NCI-H187 treated with DMSO at 0.1 percent for 48 hours (cell line): ENCODE measurements at regions not wholly inside any gene's neighbourhood (a gene's known extent, or its start where the extent isn't known, plus 50 kb on each side); places are given as distances from the start of the nearest gene placed in this dataset.

Source experiments
- DNase-seq: peaks from one replicate; lab custom pipeline; 2025; lab: John Stamatoyannopoulos, UW

DNA sequence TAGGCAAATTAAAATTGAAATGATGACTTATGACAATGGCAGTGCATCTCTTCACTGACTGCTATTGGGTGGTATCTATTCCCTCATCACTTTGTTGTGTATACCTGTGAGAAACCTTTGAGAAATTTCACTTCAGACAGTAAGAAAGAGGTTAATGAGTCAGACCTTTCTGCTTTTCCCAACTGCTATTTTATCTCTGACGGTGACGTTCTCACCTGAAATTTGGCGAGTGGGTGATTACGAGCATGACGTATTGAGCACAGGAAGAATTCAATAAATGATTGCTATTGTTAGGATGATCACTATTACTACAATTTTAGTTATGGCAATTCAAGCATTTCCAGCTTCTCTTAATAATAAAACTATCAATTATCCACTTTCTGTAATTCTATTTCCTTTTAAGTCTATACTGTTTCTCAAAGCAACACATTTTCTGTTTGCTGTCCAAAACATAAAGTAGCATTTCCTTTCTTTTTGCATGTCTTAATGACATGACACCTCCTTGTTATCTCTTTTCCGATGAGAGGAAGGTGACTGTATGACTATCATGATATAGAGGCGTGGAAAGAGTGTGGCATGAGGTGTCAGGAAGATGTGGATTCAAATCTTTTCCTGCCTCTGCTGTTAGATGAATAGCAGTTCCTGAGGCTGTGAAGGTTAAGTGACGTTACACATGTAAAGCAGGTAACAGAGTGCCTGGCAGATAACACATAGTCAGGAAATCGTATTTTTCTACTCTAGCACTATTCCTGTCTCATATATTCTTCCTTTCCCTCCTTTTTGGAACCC lies 504.9 kb upstream of the SEMA6D start:
- no peak for DNase-seq

DNA sequence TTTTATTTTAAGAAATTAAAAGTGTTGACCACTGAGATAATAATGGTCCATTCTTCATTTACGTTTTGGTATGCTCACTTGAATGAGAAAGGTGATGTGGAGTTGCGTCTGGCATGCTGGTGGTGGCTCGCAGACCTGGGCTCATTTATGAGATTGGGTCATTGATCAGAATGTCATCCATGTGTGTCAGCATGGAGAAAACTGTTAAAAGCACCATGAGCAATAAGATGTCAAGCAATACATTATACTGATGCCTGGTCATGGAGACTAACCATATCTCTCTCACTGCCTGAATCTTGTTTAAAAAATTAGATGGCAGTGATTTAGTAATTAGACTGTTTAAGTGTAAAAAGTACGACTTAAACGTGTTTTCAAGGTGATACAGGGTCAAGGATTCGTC lies 503.4 kb upstream of the SEMA6D start:
- no peak for DNase-seq

DNA sequence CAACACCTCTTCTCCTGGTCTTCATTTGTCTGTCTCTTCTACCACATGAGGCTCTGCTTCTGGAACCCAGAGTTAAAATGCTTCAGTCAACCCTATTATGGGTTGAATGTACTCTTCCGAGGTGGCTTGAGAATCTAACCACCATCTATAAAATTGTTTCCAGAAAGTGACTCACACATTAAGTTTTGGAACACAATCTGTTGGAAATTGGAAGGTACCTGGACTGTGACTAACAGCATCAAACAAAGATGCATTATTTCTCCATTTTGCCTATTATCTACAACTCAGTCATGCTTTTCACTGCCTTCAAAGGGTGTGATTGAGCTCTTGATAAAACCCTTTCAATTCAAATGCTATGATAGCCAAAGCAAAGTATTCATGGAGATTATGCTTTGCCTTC lies 499.0 kb upstream of the SEMA6D start:
- DNase-seq = no peak

DNA sequence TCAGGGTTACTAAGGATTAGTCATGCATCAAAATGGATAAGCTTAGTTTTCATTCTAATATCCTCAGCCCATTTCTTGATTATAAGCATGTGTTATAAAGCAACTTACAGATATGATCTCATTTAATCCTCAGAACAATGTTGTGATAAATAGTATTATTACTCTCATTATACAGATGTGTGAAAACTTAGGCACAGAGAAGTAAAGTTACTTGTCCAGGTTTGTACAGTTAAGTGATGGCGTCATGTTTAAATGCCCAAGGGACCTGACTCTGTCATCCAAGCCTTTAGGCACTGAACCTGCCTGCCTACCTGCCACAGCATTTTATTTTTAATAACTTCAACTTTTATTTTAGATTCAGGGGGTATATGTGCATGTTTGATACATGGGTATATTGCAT lies 472.9 kb upstream of the SEMA6D start:
- DNase-seq = no peak

DNA sequence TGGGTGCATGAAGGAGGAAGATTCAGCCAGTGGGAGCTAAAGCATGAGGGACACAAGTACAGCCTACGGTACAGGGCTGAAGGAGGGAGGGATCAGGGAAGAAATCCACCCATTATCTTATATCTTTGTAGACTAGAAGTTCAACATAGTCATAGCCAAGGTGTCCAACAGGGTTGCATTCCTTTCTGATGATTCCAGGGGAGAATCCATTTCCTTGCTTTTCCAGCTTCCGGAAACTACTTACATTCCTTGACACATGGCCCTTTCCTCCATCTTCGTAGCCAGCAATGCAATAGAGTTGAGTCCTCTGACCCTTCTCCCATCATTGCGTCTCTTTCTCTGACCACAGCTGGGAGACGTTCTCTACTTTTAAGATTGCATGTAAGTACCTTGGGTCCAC lies 471.0 kb upstream of the SEMA6D start:
- DNase-seq = no peak

GRCh38 chr15:47258521-47258920 lies 458.8 kb upstream of the SEMA6D start:
- no peak for DNase-seq

DNA sequence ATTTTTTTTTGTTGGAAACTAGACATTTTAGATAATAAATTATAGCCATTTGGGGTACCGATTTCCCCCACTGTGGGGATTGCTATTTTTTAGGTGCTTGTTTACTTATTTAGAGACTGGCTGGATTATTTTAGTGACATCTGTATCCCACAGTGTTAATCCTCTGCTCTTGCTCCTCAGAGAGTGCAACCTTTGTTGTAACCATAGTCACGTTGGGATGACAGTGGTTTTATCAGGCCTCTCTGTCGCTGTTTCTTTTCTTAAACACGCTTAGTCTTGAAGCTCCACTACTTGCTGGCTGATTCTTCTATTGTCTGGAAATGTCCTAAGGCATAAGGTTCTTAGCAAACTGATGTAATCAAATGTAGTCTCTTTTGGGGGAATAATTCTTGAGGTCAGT lies 451.6 kb upstream of the SEMA6D start:
- DNase-seq = no peak

DNA sequence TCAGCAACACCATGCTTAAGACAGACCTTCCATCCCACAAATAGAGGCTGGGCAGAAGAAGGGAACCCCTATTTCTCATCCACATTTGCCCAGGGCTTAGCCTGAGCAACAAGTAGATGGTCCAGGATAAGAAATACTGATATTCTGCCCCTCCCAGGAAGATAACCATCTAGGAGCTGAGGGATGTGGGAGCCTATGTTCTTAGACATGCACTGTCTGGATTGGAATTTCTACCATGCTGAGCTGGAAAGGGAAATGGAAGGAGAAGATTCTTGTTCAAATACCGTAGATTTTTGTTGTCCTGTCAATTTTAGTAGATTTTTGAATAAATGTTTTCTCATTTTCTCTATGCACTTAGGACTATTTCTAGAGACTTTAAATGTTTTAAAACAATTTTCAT lies 450.7 kb upstream of the SEMA6D start:
- DNase-seq = no peak

DNA sequence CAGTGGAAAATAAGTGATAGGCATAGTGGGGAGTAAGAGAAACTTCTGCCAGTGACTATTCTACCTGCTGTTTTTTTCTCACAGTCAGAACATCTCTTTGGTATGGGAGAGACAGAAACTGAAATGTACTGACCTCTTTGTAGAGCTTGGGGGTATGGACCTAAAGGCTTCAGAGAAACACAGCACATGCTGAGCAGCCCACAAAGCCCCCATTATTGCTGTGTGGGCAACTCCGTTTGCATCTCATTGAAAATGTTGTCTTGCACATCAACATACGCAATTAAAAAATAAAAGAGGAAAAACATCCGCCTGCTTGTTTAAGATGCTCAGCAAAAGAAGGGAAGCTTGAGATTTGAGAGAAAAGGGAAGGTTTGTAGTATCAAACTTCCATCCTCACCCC lies 443.4 kb upstream of the SEMA6D start:
- no peak for DNase-seq

- DNase-seq = no peak
Observed at GRCh38 chr15:47283246-47283645, 434.1 kb upstream of the SEMA6D start.

GRCh38 chr15:47288794-47289193 lies 428.5 kb upstream of the SEMA6D start:
- DNase-seq = no peak

- no peak for DNase-seq
Observed at GRCh38 chr15:47289656-47290055, 427.6 kb upstream of the SEMA6D start.

DNA sequence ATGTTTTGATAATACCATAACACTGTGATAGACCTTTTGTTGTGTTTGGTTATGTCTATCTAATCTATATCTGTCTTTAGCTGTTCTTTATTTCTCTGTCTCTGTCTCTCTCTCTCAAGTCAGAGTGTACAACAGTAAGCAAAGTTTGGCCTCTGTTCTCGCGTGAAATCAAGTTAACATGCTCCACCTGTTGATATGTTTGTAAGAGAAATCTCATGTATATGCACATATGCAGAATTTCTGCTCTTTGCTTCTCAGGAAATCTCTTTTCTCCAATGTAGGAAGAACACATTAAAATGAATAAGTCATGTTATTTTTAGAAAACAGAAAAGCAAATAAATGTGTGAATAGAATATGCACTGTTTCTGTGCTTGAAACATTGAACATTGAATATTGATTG lies 425.5 kb upstream of the SEMA6D start:
- DNase-seq = no peak

DNA sequence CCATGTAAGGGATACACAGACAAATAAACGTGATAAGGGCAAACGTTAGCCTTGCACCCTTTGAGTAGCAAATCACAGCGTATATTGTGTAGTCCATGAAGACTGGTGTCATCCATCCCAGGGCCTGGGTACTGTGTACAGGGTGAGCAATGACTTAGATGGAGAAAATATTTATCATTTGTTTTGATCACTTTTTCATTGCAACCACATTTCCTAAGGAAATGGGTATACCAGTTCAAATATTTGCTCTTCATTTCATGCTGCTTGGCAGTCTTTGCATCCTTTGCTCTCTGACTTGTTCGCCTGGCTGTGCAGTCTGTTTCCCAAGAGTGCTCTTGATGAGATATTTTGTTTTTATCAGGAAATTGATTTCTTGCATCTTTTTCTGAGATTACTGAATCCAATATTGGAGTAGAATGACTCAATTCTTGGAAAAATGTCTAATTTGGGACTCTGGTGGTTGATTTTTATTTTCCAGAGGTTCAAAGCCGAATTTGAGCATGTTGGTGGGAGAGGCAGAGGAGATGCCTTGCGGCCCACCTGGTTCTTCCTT lies 424.6 kb upstream of the SEMA6D start:
- no peak for DNase-seq

DNA sequence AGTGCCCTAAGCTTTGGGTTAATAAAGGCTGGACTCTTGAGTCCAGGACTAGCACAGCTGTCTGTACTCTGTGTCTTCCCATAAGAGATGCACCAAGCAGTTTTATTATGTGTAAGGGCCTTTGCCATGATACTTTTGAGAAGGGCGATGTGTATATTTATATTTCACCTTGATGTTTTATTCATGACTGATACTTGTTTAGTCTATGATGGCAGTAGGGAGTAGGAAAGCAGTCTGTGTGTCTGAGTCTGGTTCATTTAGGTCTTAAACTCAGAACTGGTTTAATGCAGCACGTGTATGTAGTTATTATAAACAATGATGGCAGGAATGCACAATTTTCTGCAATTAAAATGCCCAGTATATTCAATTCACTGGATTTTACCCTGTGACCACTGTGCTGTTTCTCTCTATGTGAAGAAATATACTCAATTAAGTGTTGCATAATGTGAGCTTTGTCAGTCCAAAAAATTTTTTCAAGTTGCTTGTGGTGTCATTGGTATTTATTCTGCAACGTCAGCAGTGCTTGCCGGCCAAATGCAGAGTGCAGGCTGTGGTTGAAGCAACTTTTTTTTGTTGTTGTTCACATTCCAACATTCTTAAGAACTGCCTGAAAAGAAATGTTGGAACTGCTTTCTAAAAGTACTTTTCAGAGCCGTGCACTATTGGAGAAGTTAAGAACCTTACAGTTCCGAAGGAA lies 423.7 kb upstream of the SEMA6D start:
- no peak for DNase-seq

DNA sequence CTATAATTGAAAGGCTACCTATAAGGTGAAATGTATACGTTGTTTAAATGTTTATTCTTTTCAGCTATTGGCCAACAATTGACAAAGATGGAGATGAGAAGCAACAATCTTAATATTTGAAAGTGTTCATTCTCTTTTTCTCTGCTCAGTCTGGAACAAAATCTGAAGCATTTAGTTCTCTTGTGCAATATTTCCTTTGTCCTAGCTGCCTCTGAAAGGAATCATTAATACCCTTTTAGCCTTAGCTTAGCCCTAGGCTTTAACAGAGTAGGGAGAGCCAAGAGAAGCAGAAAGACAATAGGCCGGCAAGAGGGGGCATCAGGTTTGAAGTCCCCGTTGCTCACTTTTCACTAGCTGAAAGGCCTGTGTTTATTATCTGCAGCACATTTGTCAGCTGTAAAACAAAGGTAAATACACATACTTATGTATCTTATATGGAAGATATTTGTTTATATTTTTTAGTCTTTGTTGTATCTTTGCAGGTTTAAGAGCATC lies 422.5 kb upstream of the SEMA6D start:
- DNase-seq = no peak

- no peak for DNase-seq
Observed at GRCh38 chr15:47296881-47297280, 420.4 kb upstream of the SEMA6D start.

- no peak for DNase-seq
Observed at GRCh38 chr15:47299846-47300434, 417.4 kb upstream of the SEMA6D start.

DNA sequence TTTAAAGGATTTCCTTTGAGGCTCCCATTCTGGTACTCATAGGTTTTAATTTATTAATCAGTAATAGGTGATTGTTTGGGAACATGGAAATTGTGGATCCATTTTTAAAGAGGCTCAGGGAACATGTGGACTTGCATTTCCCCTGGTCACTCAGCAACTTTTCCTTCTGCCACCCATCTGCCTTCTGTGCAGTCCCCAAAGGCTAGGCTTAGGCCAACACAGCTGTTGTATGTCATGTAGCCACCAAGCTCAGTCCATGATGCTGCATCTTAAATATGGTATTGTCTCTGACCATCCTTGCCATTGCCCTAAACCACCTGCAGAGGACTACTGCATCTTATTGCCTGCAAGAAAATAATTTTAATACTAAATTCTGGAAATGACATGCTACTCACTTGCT lies 416.7 kb upstream of the SEMA6D start:
- DNase-seq = no peak

- peak; percentile 14 for DNase-seq
Observed at GRCh38 chr15:47301481-47301880, 415.8 kb upstream of the SEMA6D start.

DNA sequence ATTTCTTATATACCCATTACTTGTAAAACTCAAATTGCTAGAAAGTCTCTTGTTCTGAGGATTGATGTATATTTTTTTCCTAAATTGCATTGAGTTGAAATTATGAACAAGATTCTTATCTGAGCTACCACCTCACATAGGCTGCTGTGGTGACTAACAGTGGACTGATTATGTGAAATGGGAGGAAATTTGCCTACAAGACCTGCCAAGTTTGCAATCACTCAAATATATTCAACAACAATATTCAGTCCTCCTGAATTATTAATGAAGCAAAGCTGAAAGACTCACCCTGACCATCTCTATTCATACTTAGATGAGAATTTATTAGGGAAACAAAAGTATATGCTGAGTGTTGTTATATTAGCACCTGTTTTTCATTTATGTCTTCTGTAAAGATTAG lies 412.6 kb upstream of the SEMA6D start:
- DNase-seq = no peak

DNA sequence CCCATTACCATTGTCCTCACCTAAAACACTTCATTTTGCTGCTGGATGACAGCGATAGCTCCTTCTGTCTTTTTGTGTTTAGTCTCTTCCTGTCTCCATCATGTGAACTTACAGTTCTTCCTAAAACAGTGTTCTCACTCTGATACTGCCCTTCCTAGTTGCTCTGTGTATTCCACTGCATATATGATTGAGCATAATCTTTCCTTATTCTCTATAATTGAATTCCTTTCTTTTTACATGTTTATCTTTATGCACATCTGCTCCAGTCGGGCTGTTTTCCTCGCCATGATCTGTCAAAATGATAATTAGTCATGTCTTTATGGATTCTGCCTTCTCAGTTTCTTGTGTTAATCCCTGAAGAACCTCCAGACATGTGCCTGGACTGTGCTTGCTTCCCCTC lies 405.1 kb upstream of the SEMA6D start:
- DNase-seq = no peak
